ENCODE measurements at regions not wholly inside any gene's neighbourhood (a gene's known extent, or its start where the extent isn't known, plus 50 kb on each side); places are given as distances from the start of the nearest gene placed in this dataset.

DNA sequence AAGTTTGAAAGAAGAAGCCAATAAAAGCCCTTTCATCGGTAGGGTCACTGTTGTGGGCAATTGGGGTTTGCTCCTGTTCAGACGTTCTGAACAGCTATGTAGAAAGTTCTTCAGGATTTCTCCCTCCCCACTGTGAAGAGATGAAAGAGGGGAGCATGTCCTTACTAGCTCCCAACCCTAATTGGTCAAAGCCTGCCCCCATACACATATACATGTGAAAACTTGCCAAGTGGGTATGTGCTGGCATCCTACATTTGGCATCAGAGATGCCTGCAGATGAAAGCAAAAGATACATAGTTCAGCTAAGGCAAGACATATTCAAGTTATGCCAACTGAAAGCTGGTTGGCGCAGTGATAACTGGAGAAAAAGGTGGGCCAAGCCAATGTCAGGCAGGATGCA lies 363.1 kb upstream of the DACH1 start:
- TF ChIP-seq, protein P1, sequence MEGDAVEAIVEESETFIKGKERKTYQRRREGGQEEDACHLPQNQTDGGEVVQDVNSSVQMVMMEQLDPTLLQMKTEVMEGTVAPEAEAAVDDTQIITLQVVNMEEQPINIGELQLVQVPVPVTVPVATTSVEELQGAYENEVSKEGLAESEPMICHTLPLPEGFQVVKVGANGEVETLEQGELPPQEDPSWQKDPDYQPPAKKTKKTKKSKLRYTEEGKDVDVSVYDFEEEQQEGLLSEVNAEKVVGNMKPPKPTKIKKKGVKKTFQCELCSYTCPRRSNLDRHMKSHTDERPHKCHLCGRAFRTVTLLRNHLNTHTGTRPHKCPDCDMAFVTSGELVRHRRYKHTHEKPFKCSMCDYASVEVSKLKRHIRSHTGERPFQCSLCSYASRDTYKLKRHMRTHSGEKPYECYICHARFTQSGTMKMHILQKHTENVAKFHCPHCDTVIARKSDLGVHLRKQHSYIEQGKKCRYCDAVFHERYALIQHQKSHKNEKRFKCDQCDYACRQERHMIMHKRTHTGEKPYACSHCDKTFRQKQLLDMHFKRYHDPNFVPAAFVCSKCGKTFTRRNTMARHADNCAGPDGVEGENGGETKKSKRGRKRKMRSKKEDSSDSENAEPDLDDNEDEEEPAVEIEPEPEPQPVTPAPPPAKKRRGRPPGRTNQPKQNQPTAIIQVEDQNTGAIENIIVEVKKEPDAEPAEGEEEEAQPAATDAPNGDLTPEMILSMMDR (IDR thresholded peaks at IDR 0.05; ENCODE audit: borderline replicate concordance, extremely low read depth, low read length, poor library complexity, severe bottlenecking): no peak
- no peak for TF ChIP-seq EZH2 (IDR thresholded peaks at IDR 0.05; ENCODE audit: borderline replicate concordance, low read depth, low read length, severe bottlenecking)
- DNase-seq (no peak), ATAC-seq (ENCODE audit: insufficient read depth, low read depth) (no peak)
- no peak overlapping the region for H2AFZ ChIP-seq (ENCODE audit: low read depth, low read length)
- H3K4me2 ChIP-seq (ENCODE audit: insufficient read depth, low read length): no peak overlapping the region
- no peaks in the 10 kb centered on the region for H4K20me1 ChIP-seq (ENCODE audit: insufficient read depth, low read length)
- no peaks in the 10 kb centered on the region for H3K79me2 ChIP-seq (ENCODE audit: insufficient read depth, low read length)
- no peak overlapping the region for H3K9ac ChIP-seq (ENCODE audit: low read depth, low read length)
- H3K27ac ChIP-seq (ENCODE audit: low read length): no peak overlapping the region
- H3K4me3 ChIP-seq (ENCODE audit: low read depth in 1 of 2, low read length in 2 of 2): no peak overlapping the region
- H3K36me3 ChIP-seq (ENCODE audit: insufficient read depth, low read length): no peaks in the 10 kb centered on the region
- no peaks in the 10 kb centered on the region for H3K27me3 ChIP-seq (ENCODE audit: insufficient read depth, low read length, poor library complexity)
- H3K4me1 ChIP-seq (ENCODE audit: insufficient read depth, low read length): no peaks in the 10 kb centered on the region
- no peaks in the 10 kb centered on the region for H3K9me3 ChIP-seq (ENCODE audit: insufficient read depth, low read length, severe bottlenecking)

- H3K36me3 ChIP-seq (ENCODE audit: insufficient read depth, low read length): no peaks in the 10 kb centered on the region
- ATAC-seq (ENCODE audit: insufficient read depth, low read depth) (no peak), DNase-seq (no peak)
- no peak overlapping the region for H3K27ac ChIP-seq (ENCODE audit: low read length)
- no peaks in the 10 kb centered on the region for H4K20me1 ChIP-seq (ENCODE audit: insufficient read depth, low read length)
- TF ChIP-seq EZH2 (IDR thresholded peaks at IDR 0.05; ENCODE audit: borderline replicate concordance, low read depth, low read length, severe bottlenecking): no peak
- TF ChIP-seq, protein P1 (IDR thresholded peaks at IDR 0.05; ENCODE audit: borderline replicate concordance, extremely low read depth, low read length, poor library complexity, severe bottlenecking): no peak
- no peak overlapping the region for H3K4me2 ChIP-seq (ENCODE audit: insufficient read depth, low read length)
- no peak overlapping the region for H2AFZ ChIP-seq (ENCODE audit: low read depth, low read length)
- no peak overlapping the region for H3K4me3 ChIP-seq (ENCODE audit: low read depth in 1 of 2, low read length in 2 of 2)
- no peaks in the 10 kb centered on the region for H3K27me3 ChIP-seq (ENCODE audit: insufficient read depth, low read length, poor library complexity)
- H3K9ac ChIP-seq (ENCODE audit: low read depth, low read length): no peak overlapping the region
- no peaks in the 10 kb centered on the region for H3K79me2 ChIP-seq (ENCODE audit: insufficient read depth, low read length)
- H3K4me1 ChIP-seq (ENCODE audit: insufficient read depth, low read length): no peaks in the 10 kb centered on the region
- H3K9me3 ChIP-seq (ENCODE audit: insufficient read depth, low read length, severe bottlenecking): no peaks in the 10 kb centered on the region
Observed at GRCh38 chr13:72229067-72229466, 362.1 kb upstream of the DACH1 start.

DNA sequence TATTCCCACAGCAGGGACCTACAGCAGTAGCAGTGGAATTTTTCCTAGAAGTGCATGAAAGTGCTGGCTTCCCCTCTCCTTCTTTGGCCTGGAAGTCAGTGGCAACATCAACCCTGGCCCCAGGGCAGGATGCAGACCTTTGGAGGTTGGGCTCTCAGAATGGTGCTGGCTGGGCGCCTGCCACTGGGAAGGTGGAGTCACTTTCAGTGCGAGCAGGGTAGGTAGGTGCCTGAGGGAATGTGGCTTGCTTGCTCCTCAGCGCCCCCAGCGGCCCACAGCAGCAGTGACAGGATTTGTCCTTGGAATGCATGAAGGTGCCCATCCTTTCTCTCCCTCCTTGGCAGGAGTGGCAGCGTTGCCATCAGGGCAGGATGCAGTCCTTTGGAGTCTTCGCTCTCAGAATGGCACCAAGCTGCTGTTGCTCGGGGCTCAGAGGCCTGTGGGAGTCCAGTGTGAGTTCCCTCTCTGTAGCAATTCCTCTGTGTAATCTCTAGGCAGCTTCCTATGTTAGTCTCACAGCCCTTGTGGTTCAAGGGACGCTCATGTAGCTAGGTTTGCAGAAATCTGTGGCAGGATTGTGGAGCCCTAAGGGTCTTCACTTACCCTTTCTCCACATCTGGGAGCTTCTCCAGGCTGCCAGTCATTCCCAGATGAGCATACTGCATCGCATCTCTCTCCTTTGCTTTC lies 354.4 kb upstream of the DACH1 start:
- H3K36me3 ChIP-seq (ENCODE audit: insufficient read depth, low read length): no peaks in the 10 kb centered on the region
- peak; percentile 68 for ATAC-seq (ENCODE audit: insufficient read depth, low read depth)
- H3K4me3 ChIP-seq (ENCODE audit: low read depth in 1 of 2, low read length in 2 of 2): no peak overlapping the region
- H3K9ac ChIP-seq (ENCODE audit: low read depth, low read length): no peak overlapping the region
- no peaks in the 10 kb centered on the region for H3K27me3 ChIP-seq (ENCODE audit: insufficient read depth, low read length, poor library complexity)
- TF ChIP-seq, protein P1 (IDR thresholded peaks at IDR 0.05; ENCODE audit: borderline replicate concordance, extremely low read depth, low read length, poor library complexity, severe bottlenecking): peak; percentile 65
- TF ChIP-seq EZH2 (IDR thresholded peaks at IDR 0.05; ENCODE audit: borderline replicate concordance, low read depth, low read length, severe bottlenecking): no peak
- H3K9me3 ChIP-seq (ENCODE audit: insufficient read depth, low read length, severe bottlenecking): no peaks in the 10 kb centered on the region
- peak; percentile 20 for DNase-seq
- H3K79me2 ChIP-seq (ENCODE audit: insufficient read depth, low read length): no peaks in the 10 kb centered on the region
- no peak overlapping the region for H2AFZ ChIP-seq (ENCODE audit: low read depth, low read length)
- no peaks in the 10 kb centered on the region for H4K20me1 ChIP-seq (ENCODE audit: insufficient read depth, low read length)
- H3K27ac ChIP-seq (ENCODE audit: low read length): no peak overlapping the region
- H3K4me1 ChIP-seq (ENCODE audit: insufficient read depth, low read length): no peaks in the 10 kb centered on the region
- H3K4me2 ChIP-seq (ENCODE audit: insufficient read depth, low read length): no peak overlapping the region

Measured in DND-41 (cell line).